ENCODE measurements at regions not wholly inside any gene's neighbourhood (a gene's known extent, or its start where the extent isn't known, plus 50 kb on each side); places are given as distances from the start of the nearest gene placed in this dataset.

DNA sequence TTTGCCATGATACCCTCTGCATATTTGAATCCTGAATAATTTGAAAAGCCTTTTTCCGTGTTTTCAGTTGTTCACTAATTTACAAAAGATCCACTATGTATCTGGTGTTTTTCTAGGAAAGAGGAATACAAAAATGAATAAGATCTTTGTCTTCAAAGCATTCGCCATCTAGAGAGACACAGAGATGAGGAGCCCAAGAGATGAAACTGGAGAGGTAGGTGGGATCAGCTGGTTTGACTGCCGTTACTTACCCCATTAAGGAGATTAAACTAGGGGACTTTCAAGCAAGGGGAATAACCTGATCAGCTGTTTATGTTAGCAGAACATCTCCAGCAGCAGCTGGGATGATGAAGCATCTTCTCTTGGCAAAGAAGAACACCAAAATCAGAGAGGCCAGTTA, 150.2 kb upstream of the SATB2 start:
- Histone ChIP-seq H3K27ac (ENCODE audit: low read depth in 1 of 2, low read length in 1 of 2) (no peak overlapping the region), H3K9me3 (ENCODE audit: control insufficient read depth in 4 of 4, insufficient read depth in 3 of 4, low read length in 3 of 4) (no peaks in the 10 kb centered on the region), H3K9ac (ENCODE audit: insufficient read depth in 1 of 2, low read length in 2 of 2) (no peak overlapping the region), H3K27me3 (ENCODE audit: control insufficient read depth in 3 of 3, insufficient read depth in 3 of 3, low read length in 2 of 3) (peaks cover 0 to 4% (median 0%) of the 10 kb centered on the region in 3 donors), H3K36me3 (ENCODE audit: control insufficient read depth in 4 of 4, insufficient read depth in 4 of 4, low read length in 4 of 4) (no peaks in the 10 kb centered on the region), H3K4me3 (no peak overlapping the region), H3K4me1 (ENCODE audit: control insufficient read depth in 5 of 5, insufficient read depth in 5 of 5, low read length in 5 of 5) (peaks cover 0 to 5% (median 0%) of the 10 kb centered on the region in 5 donors)
- WGBS, 2 donors, result 88 to 90% methylated on average over 3 of the region's 3 CpGs
- no peak for ATAC-seq (ENCODE audit: insufficient read depth, low FRiP score)
- DNase-seq, result no peak
- TF ChIP-seq, protein P1, sequence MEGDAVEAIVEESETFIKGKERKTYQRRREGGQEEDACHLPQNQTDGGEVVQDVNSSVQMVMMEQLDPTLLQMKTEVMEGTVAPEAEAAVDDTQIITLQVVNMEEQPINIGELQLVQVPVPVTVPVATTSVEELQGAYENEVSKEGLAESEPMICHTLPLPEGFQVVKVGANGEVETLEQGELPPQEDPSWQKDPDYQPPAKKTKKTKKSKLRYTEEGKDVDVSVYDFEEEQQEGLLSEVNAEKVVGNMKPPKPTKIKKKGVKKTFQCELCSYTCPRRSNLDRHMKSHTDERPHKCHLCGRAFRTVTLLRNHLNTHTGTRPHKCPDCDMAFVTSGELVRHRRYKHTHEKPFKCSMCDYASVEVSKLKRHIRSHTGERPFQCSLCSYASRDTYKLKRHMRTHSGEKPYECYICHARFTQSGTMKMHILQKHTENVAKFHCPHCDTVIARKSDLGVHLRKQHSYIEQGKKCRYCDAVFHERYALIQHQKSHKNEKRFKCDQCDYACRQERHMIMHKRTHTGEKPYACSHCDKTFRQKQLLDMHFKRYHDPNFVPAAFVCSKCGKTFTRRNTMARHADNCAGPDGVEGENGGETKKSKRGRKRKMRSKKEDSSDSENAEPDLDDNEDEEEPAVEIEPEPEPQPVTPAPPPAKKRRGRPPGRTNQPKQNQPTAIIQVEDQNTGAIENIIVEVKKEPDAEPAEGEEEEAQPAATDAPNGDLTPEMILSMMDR (IDR thresholded peaks at IDR 0.05; ENCODE audit: control extremely low read depth, extremely low read depth), result no peak

DNA sequence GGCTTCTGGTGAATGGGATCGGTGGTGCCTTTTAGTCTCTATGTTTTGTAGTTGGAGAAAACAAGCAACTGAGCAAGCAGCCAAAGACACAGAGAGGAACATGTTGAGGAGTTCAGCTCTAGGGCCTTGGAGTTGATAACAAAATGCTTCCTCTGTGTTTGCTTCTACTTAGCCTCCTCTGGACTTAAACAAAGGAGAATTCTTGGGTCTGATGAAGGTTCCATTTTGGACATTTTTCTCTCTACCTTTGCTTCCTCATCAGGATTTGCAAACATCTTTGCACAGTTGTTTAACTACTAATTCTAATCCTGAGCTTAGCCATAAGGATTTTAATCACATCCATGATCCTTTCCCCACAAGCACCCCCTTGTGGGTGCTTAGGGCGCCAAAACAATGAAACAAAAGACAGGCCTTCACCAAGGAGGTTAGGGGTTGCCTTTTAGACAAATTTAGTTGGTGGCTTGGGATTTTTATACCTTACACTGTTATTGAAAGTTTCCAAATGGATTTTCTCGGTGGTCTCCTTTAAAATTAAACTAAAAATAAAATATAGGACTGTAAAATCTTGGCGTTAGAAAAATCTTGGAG, 148.5 kb upstream of the SATB2 start:
- WGBS, 2 donors, result 69 to 76% methylated on average over 4 of the region's 4 CpGs
- H3K9me3 ChIP-seq (ENCODE audit: control insufficient read depth in 4 of 4, insufficient read depth in 3 of 4, low read length in 3 of 4), result no peaks in the 10 kb centered on the region
- TF ChIP-seq, protein P1 (IDR thresholded peaks at IDR 0.05; ENCODE audit: control extremely low read depth, extremely low read depth), result no peak
- peaks cover 0 to 8% (median 2%) of the 10 kb centered on the region in 3 donors for H3K27me3 ChIP-seq (ENCODE audit: control insufficient read depth in 3 of 3, insufficient read depth in 3 of 3, low read length in 2 of 3)
- H3K27ac ChIP-seq (ENCODE audit: low read depth in 1 of 2, low read length in 1 of 2), result no peak overlapping the region
- no peak for ATAC-seq (ENCODE audit: insufficient read depth, low FRiP score)
- H3K4me3 ChIP-seq, result no peak overlapping the region
- H3K36me3 ChIP-seq (ENCODE audit: control insufficient read depth in 4 of 4, insufficient read depth in 4 of 4, low read length in 4 of 4), result no peaks in the 10 kb centered on the region
- no peak overlapping the region for H3K9ac ChIP-seq (ENCODE audit: insufficient read depth in 1 of 2, low read length in 2 of 2)
- DNase-seq, result no peak
- peaks cover 0 to 5% (median 0%) of the 10 kb centered on the region in 5 donors for H3K4me1 ChIP-seq (ENCODE audit: control insufficient read depth in 5 of 5, insufficient read depth in 5 of 5, low read length in 5 of 5)

DNA sequence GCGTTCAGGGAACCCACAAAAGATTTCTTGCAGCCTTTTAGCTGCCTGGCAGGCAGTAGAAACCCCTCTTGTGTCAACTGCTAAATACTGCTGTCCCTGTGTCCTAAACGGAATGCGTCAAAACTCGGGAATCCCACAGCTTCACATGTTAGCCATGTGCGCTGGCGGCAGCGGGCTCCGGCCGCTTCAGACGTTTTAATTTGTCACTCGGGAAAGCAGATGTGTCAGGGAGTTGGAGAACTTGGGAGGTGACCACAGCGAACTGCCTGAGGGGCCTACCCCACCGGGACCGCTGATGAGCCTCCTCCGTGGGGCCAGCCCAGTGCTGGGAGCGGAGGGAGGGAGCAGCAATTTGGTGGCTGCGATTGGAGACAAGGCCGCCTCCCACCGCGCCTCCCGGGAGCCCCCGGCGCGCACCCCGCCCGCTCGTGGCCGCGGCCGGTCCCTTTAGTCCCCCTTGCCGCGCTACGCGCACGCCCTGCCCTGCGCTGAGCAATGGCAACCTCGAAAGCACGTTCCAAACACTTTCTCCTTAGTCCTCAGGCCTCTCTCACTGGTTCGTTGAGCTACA, 146.1 kb upstream of the SATB2 start:
- H3K27ac ChIP-seq (ENCODE audit: low read depth in 1 of 2, low read length in 1 of 2), result no peak overlapping the region
- no peak overlapping the region for H3K4me3 ChIP-seq
- H3K9ac ChIP-seq (ENCODE audit: insufficient read depth in 1 of 2, low read length in 2 of 2), result no peak overlapping the region
- H3K4me1 ChIP-seq (ENCODE audit: control insufficient read depth in 5 of 5, insufficient read depth in 5 of 5, low read length in 5 of 5), result peaks cover 0 to 5% (median 0%) of the 10 kb centered on the region in 5 donors
- peaks cover 0 to 8% (median 4%) of the 10 kb centered on the region in 3 donors for H3K27me3 ChIP-seq (ENCODE audit: control insufficient read depth in 3 of 3, insufficient read depth in 3 of 3, low read length in 2 of 3)
- no peaks in the 10 kb centered on the region for H3K36me3 ChIP-seq (ENCODE audit: control insufficient read depth in 4 of 4, insufficient read depth in 4 of 4, low read length in 4 of 4)
- 35 to 70% methylated on average over 39 of the region's 39 CpGs for WGBS, 2 donors
- TF ChIP-seq, protein P1 (IDR thresholded peaks at IDR 0.05; ENCODE audit: control extremely low read depth, extremely low read depth), result no peak
- no peaks in the 10 kb centered on the region for H3K9me3 ChIP-seq (ENCODE audit: control insufficient read depth in 4 of 4, insufficient read depth in 3 of 4, low read length in 3 of 4)
- ATAC-seq (ENCODE audit: insufficient read depth, low FRiP score), result peak; percentile 34
- DNase-seq, result peak; percentile 37 to 58 (median 49)
